Adrenal gland (tissue), 9 donors: ENCODE measurements at regions not wholly inside any gene's neighbourhood (a gene's known extent, or its start where the extent isn't known, plus 50 kb on each side); places are given as distances from the start of the nearest gene placed in this dataset.

Experiments used
- DNase-seq, 7 donors: peaks; one replicate each; pipeline ENCODE4 v3.0.0-alpha.2; 2019 to 2020
- H3K27ac ChIP-seq, 5 donors: fragments of 200-600 bp; sonication (generic) in 4 of 5; 1 replicate in 3 of 5; 2 replicates in 2 of 5; pipeline versions ENCODE4 v1.5.1 to v1.8.0; 2016 to 2020; ENCODE audit warnings: mild to moderate bottlenecking in 1 of 5
- H3K27me3 ChIP-seq: fragments of 200-600 bp; 2 replicates; pipeline ENCODE4 v1.8.0; 2021
- H3K36me3 ChIP-seq, 2 donors: fragments of 200-600 bp; replicated peaks in 1 of 2; 1 replicate in 1 of 2; 2 replicates in 1 of 2; pipeline versions ENCODE4 v1.5.1 to v1.8.0; 2018 to 2022
- H3K4me1 ChIP-seq, 2 donors: fragments of 200-600 bp; replicated peaks in 1 of 2; 1 replicate in 1 of 2; 2 replicates in 1 of 2; pipeline versions ENCODE4 v1.5.1 to v1.8.0; 2018 to 2021
- H3K4me3 ChIP-seq, 4 donors: fragments of 200-600 bp; sonication (generic) in 3 of 4; one replicate each; pipeline ENCODE4 v1.5.1; 2016 to 2018
- H3K9me3 ChIP-seq, 3 donors: fragments of 200-600 bp; sonication (generic) in 1 of 3; replicated peaks in 1 of 3; 1 replicate in 2 of 3; 2 replicates in 1 of 3; pipeline versions ENCODE4 v1.5.1 to v1.8.0; 2016 to 2021
- CTCF ChIP-seq, 6 experiments: fragments of 450-650 bp in 4 of 6; fragments of 200-600 bp in 2 of 6; sonication (generic) in 1 of 6; IDR thresholded peaks; 1 replicate in 5 of 6; 2 replicates in 1 of 6; pipeline versions ENCODE4 v1.5.1 to v1.8.0; 2016 to 2021; ENCODE audit warnings: antibody characterized with exemption in 6 of 6, mild to moderate bottlenecking in 2 of 6, moderate library complexity in 1 of 6
- POLR2A ChIP-seq, 2 donors: fragments of 450-650 bp; IDR thresholded peaks; one replicate each; pipeline ENCODE4 v1.6.1; 2017; ENCODE audit warnings: antibody characterized with exemption in 2 of 2, mild to moderate bottlenecking in 2 of 2, moderate library complexity in 1 of 2
- WGBS, 4 donors: extraction: QIAGEN DNeasy Blood & Tissue Kit in 2 of 4; methylation state at CpG; one replicate each; pipeline versions ENCODE4 v1.1.5 to v1.1.7; 2013 to 2017; 5-methylcytosine and 5-hydroxymethylcytosine counted together
- intact Hi-C, 2 donors: fragments of 100-400 bp; cut with DNase I; formaldehyde crosslinking; loops; one replicate each; pipeline versions ENCODE4 v1.14.1 to v1.15.0; 2022 to 2023
- donor health status: healthy with polysubstance abuse.
- donor health status: Bipolar disorder and iron deficiency.
- donor health status: DM: yes; HTN: yes; CAD: no.
- donor health status: DM: no; HTN: no; CAD: no.
- donor health status: DM: no; HTN: no; CAD: no.

GRCh38 chr2:5984946-5985345, 292.8 kb downstream of the SOX11 start:
- no peak overlapping the region for H3K27ac ChIP-seq
- no peaks in the 10 kb centered on the region for H3K36me3 ChIP-seq
- H3K9me3 ChIP-seq = no peaks in the 10 kb centered on the region
- TF ChIP-seq POLR2A (IDR thresholded peaks at IDR 0.05) (no peak), CTCF (IDR thresholded peaks at IDR 0.05) (no peak)
- no peak for DNase-seq
- intact Hi-C loops = no loop called here
- WGBS, 4 donors = 71 to 92% (median 83%) methylated on average over 6 of the region's 6 CpGs
- no peak overlapping the region for H3K4me3 ChIP-seq
- H3K4me1 ChIP-seq = no peaks in the 10 kb centered on the region
- no peaks in the 10 kb centered on the region for H3K27me3 ChIP-seq

GRCh38 chr2:5985536-5986385, 293.6 kb downstream of the SOX11 start:
- Histone ChIP-seq H3K4me1 (no peaks in the 10 kb centered on the region), H3K36me3 (no peaks in the 10 kb centered on the region), H3K4me3 (no peak overlapping the region), H3K27me3 (no peaks in the 10 kb centered on the region), H3K27ac (no peak overlapping the region), H3K9me3 (no peaks in the 10 kb centered on the region)
- no peak for TF ChIP-seq CTCF (IDR thresholded peaks at IDR 0.05)
- no peak for TF ChIP-seq POLR2A (IDR thresholded peaks at IDR 0.05)
- intact Hi-C loops = no loop called here
- no peak for DNase-seq
- 81 to 82% (median 82%) methylated on average over 17 to 18 of the region's 18 CpGs for WGBS, 4 donors

GRCh38 chr2:5986801-5987787, 294.9 kb downstream of the SOX11 start:
- H3K4me1 ChIP-seq = no peaks in the 10 kb centered on the region
- 73 to 80% (median 77%) methylated on average over 12 of the region's 12 CpGs for WGBS, 4 donors
- DNase-seq = no peak

More at GRCh38 chr2:5986801-5987787, 294.9 kb downstream of the SOX11 start:
- TF ChIP-seq CTCF (IDR thresholded peaks at IDR 0.05) (no peak), POLR2A (IDR thresholded peaks at IDR 0.05) (no peak)
- intact Hi-C loops = no loop called here
- H3K27me3 ChIP-seq = no peaks in the 10 kb centered on the region
- H3K9me3 ChIP-seq = no peaks in the 10 kb centered on the region
- no peak overlapping the region for H3K27ac ChIP-seq
- no peaks in the 10 kb centered on the region for H3K36me3 ChIP-seq
- H3K4me3 ChIP-seq = no peak overlapping the region
